ENCODE measurements at regions not wholly inside any gene's neighbourhood (a gene's known extent, or its start where the extent isn't known, plus 50 kb on each side); places are given as distances from the start of the nearest gene placed in this dataset.

DNA sequence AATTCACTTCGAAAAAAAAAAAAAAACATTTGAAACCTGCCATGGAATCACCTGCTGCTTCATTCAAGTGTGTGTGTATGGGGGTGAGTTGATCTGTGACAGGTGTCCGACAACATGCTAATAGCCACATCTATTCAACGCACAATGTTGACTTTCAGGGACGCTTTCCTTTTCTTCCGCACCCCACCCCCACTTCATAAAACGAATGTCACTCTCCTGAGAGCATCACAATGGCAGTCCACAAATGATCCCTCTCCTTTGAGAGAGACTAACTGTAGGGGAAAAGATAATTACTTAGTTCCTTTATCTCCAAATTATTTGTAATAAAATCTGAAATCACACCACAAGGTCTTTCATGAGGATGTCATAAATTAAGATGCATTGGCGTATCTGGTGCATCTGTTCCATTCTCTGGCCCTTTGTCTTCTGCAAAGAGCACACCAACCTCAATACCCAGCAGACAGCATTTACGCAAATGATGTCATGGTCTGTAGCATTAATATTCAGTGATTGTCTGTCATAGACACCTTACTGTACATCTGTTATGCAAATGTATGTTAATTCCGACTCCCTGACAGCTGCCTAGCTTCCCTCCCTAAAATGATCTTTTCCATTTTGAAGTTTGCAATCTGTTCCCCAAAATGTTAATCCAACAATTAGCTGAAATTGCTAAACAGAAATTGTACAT is 640.0 kb upstream of the BOD1L1 start:
- Mint-ChIP-seq H3K27ac (no peak overlapping the region), H3K27me3 (no peaks in the 10 kb centered on the region), H3K4me1 (ENCODE audit: low read depth) (peaks cover 24% of the 10 kb centered on the region), H3K9me3 (no peaks in the 10 kb centered on the region), H3K4me3 (no peak overlapping the region), H3K36me3 (ENCODE audit: low read depth) (no peaks in the 10 kb centered on the region)

DNA sequence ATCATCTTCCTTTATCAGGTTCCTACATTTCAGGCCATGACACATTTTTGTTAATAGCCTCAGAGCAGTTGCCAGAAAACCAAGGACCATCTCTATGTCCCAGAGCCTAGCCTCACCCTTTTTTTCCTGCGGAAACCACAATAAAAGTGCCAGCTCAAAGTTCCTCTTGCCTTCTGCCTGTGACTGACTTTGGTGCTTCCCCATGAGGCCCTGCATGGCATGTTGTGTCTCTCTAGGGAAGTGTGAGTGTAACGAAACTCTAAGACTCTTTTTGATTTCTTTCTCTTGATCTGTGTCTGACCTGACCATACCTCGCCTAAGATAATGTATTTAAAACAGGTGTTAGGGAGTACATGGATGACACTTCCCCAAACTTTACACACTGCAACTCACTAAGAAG is 642.3 kb upstream of the BOD1L1 start:
- no peaks in the 10 kb centered on the region for H3K9me3 Mint-ChIP-seq
- H3K4me1 Mint-ChIP-seq (ENCODE audit: low read depth), result peaks cover 25% of the 10 kb centered on the region
- no peaks in the 10 kb centered on the region for H3K36me3 Mint-ChIP-seq (ENCODE audit: low read depth)
- no peak overlapping the region for H3K27ac Mint-ChIP-seq
- H3K4me3 Mint-ChIP-seq, result no peak overlapping the region
- H3K27me3 Mint-ChIP-seq, result no peaks in the 10 kb centered on the region

DNA sequence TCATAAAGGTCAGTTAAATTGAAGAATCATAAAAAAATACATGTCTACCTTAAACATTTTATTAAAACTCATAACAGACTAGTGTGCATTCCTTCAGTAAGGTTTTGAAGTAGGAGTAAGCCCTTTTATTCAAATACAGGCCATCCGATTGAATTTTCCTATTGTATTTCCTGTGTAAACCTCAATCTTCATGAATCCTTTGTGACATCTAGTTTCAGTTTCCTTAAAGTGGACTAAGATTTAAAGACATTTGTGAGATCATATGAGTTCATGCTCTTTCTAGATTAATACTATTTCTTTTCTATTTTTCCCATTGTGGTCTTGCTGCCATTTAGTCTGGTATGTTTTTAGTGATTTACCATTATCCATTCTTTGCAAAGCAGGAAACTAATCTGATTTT is 644.7 kb upstream of the BOD1L1 start:
- H3K4me1 Mint-ChIP-seq (ENCODE audit: low read depth), result peaks cover 25% of the 10 kb centered on the region
- H3K27me3 Mint-ChIP-seq, result peaks cover 3% of the 10 kb centered on the region
- no peak overlapping the region for H3K27ac Mint-ChIP-seq
- H3K4me3 Mint-ChIP-seq, result no peak overlapping the region
- H3K9me3 Mint-ChIP-seq, result peaks cover 11% of the 10 kb centered on the region
- no peaks in the 10 kb centered on the region for H3K36me3 Mint-ChIP-seq (ENCODE audit: low read depth)

DNA sequence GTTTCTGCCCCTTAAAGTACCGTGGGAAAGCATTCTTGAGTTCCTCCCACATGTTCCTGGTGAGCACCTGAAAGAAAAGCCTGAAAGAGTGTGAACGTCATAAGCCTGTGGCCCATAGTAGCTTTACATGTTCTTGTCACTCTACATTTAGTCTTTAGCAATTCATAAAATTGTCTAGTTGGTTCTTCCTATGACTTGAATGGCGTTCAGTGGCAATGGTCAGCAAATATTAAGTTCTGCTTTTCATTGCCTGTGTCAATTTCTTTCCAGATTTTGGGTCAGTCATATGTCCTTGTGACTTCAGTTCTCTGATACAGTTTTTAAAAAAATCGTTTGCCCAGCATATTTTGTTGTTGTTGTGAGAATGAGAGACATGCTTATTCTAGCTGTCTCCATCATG is 650.0 kb upstream of the BOD1L1 start:
- H3K4me1 Mint-ChIP-seq (ENCODE audit: low read depth), result peaks cover under 1% of the 10 kb centered on the region
- peaks cover 11% of the 10 kb centered on the region for H3K9me3 Mint-ChIP-seq
- no peak overlapping the region for H3K27ac Mint-ChIP-seq
- H3K4me3 Mint-ChIP-seq, result no peak overlapping the region
- no peaks in the 10 kb centered on the region for H3K36me3 Mint-ChIP-seq (ENCODE audit: low read depth)
- peaks cover 3% of the 10 kb centered on the region for H3K27me3 Mint-ChIP-seq

DNA sequence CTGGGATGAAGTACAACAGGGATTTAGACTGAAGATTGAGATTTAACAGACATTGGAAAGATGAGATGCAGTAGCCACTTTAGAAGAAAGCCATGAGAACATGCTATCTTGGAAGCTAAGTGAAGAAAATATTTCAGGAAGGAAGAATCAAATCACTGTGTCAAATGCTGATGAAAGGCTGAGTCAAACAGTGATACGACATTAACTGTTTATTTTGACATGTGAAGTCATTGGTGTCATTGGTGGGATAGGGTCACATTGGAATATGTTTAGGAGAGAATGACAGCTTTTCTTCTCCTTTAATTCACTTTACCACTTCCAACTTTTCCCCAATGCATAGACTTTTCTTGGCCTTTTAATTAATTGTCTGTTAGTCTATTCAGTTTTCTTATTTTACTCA is 653.0 kb upstream of the BOD1L1 start:
- peaks cover 7% of the 10 kb centered on the region for H3K9me3 Mint-ChIP-seq
- peaks cover 3% of the 10 kb centered on the region for H3K27me3 Mint-ChIP-seq
- H3K4me3 Mint-ChIP-seq, result no peak overlapping the region
- H3K27ac Mint-ChIP-seq, result no peak overlapping the region
- no peaks in the 10 kb centered on the region for H3K36me3 Mint-ChIP-seq (ENCODE audit: low read depth)
- no peaks in the 10 kb centered on the region for H3K4me1 Mint-ChIP-seq (ENCODE audit: low read depth)

DNA sequence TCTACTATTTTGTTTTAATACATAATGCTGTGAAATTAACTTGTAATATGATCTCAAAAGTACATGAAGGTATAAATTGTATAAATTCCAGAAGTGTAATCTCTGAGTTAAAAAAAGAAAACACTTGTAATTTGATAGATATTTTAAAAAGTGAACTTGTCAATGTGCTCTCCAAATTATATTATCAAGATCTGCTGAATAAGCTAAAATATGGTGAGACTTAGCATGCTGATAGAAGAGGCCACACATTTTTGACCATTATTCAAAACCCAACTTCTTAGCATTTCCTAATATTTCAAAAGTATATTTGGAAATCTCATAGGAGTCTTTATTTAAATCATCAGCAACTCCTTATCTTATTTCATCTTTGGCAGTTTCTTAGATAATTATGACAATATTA is 657.1 kb upstream of the BOD1L1 start:
- Mint-ChIP-seq H3K27ac (no peak overlapping the region), H3K9me3 (peaks cover 12% of the 10 kb centered on the region), H3K27me3 (peaks cover 4% of the 10 kb centered on the region), H3K4me3 (no peak overlapping the region), H3K36me3 (ENCODE audit: low read depth) (no peaks in the 10 kb centered on the region), H3K4me1 (ENCODE audit: low read depth) (no peaks in the 10 kb centered on the region)

DNA sequence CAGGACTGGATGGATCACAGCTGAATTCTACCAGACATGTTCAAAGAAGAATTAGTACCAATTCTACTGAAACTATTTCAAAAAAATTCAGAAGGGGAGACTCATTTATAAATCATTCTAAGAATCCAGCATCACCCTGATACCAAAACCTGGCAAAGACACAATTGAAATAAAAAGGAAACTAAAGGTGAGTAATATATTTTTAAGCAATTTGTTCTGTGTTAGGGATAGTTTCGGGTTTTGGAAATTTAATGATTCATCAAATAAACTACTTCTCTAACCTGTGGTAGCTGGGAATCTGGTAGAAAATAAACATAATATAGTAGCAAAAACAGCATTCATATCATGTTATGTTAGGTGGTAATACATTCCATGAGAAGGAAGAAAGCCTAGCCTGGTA is 662.2 kb upstream of the BOD1L1 start:
- Mint-ChIP-seq H3K4me1 (ENCODE audit: low read depth) (no peaks in the 10 kb centered on the region), H3K27me3 (peaks cover 8% of the 10 kb centered on the region), H3K9me3 (peaks cover 12% of the 10 kb centered on the region), H3K36me3 (ENCODE audit: low read depth) (no peaks in the 10 kb centered on the region), H3K27ac (no peak overlapping the region), H3K4me3 (no peak overlapping the region)

DNA sequence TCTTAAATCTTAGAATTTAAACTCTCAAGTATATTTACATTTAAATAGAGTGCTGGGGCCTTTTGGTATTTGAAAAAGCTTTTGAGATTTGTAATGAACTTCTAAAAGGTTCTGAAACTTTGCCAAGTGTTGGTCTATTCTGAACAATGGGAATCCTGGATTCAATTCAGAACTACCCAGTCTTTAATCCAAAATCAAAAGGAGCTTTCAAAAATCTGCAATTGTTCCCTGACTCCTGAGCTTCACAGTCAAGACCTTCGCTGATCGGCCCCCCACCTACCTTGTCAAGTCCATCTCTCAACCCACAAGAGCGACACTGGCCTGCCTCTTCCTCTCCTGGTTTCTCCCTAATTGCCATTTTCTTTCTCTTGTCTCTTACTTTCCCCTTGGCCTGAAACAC is 666.1 kb upstream of the BOD1L1 start:
- H3K4me3 Mint-ChIP-seq, result no peak overlapping the region
- H3K4me1 Mint-ChIP-seq (ENCODE audit: low read depth), result no peaks in the 10 kb centered on the region
- H3K9me3 Mint-ChIP-seq, result peaks cover 6% of the 10 kb centered on the region
- peaks cover 7% of the 10 kb centered on the region for H3K27me3 Mint-ChIP-seq
- no peak overlapping the region for H3K27ac Mint-ChIP-seq
- H3K36me3 Mint-ChIP-seq (ENCODE audit: low read depth), result no peaks in the 10 kb centered on the region

DNA sequence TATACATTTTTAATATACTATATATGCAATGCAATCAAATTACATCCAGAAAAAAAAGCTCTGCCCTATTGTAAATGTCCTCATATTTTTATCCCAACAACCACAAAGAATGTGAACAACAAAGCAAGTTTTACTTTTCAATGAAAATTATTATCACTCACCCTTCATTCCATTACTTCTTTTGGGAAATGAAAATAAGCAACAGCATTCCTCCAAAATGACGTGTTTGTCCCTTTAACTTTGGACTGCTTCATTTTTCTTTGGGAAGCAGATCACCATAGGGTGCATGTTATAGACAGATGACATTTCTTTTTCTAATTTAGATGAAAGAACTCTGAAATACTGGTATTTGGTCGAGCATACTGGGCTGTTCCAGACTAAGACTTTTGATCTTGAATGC is 667.1 kb upstream of the BOD1L1 start:
- H3K9me3 Mint-ChIP-seq, result no peaks in the 10 kb centered on the region
- H3K4me1 Mint-ChIP-seq (ENCODE audit: low read depth), result no peaks in the 10 kb centered on the region
- H3K36me3 Mint-ChIP-seq (ENCODE audit: low read depth), result no peaks in the 10 kb centered on the region
- H3K27ac Mint-ChIP-seq, result no peak overlapping the region
- no peak overlapping the region for H3K4me3 Mint-ChIP-seq
- peaks cover 7% of the 10 kb centered on the region for H3K27me3 Mint-ChIP-seq

DNA sequence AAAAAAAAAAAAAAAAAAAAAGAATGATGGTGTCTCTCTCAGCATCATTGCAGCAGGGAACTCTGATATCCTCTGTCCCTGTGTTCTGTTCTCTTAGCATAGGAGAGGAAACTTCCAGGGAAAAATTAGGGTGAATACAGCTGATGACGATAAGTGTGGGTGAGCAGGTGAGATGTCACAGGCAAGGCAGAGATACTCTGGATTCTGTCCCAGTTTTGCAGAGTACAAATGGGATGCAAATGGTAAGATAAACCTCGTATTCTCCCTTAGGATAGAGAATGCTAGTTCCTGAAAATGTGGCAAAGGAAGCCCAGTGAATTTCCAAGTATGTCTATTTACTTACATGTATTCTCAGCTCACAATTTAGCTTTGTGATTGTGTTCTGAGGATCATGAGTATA is 671.6 kb upstream of the BOD1L1 start:
- Mint-ChIP-seq H3K27ac (no peak overlapping the region), H3K4me1 (ENCODE audit: low read depth) (no peaks in the 10 kb centered on the region), H3K36me3 (ENCODE audit: low read depth) (no peaks in the 10 kb centered on the region), H3K4me3 (no peak overlapping the region), H3K9me3 (no peaks in the 10 kb centered on the region), H3K27me3 (peaks cover 3% of the 10 kb centered on the region)

DNA sequence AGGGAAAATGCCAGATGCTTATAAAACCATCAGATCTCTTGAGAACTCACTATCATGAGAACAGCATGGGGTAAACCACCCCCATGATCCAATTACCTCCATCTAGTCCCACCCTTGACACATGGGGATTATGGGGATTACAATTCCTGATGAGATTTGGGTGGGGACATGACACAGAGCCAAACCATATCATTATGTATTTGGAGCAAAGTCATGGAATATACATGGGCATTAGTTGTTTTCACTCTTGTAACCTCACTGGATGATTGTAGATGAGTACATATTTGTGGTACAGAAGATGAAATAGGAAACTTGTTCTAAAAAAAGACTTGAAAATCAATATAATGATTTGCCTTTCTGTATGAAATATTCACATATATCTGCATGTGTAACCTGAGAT is 674.5 kb upstream of the BOD1L1 start:
- Mint-ChIP-seq H3K4me1 (ENCODE audit: low read depth) (no peaks in the 10 kb centered on the region), H3K36me3 (ENCODE audit: low read depth) (no peaks in the 10 kb centered on the region), H3K27me3 (no peaks in the 10 kb centered on the region), H3K27ac (no peak overlapping the region), H3K4me3 (no peak overlapping the region), H3K9me3 (peaks cover 4% of the 10 kb centered on the region)

DNA sequence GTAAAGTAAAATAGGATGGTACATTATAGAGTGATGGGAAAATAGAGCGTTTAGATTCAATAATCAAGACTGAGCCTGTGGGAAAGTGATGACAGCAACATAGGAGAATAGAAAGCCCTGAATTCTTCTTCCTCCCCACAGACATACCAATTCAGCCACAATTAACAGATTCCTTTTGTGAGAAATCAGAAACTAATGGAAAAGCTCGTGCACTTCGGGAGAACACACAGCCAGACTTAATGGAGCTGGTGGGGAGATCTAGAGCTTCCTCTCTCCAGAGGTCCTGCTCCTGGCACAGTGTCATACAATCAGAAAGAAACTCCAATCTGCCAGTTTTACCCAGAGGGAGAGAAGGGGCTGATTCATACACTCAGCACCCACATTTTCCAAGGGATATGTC is 676.3 kb upstream of the BOD1L1 start:
- no peaks in the 10 kb centered on the region for H3K36me3 Mint-ChIP-seq (ENCODE audit: low read depth)
- H3K27ac Mint-ChIP-seq, result no peak overlapping the region
- peaks cover 4% of the 10 kb centered on the region for H3K9me3 Mint-ChIP-seq
- no peaks in the 10 kb centered on the region for H3K4me1 Mint-ChIP-seq (ENCODE audit: low read depth)
- no peak overlapping the region for H3K4me3 Mint-ChIP-seq
- no peaks in the 10 kb centered on the region for H3K27me3 Mint-ChIP-seq

DNA sequence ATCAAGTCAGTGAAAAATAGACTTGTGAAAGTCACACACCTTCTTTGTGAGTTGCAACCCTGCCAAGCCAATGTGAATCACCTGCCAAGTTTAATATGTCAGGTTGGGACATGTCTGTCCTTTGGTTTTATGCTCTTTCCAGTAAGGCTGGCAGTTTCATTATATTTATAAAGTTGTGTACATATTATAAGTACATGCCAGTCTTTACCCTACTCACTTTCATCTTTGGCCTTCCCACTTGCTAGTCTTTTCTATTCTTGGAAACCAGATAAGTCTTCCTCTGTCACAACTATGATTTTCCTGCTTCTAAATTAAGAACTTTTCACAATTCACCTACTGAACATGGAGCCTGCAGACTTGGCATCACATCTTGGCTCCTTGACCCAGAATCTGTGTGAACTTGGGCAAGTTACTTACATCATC is 680.7 kb upstream of the BOD1L1 start:
- no peaks in the 10 kb centered on the region for H3K4me1 Mint-ChIP-seq (ENCODE audit: low read depth)
- H3K9me3 Mint-ChIP-seq, result peaks cover 8% of the 10 kb centered on the region
- H3K4me3 Mint-ChIP-seq, result no peak overlapping the region
- no peaks in the 10 kb centered on the region for H3K27me3 Mint-ChIP-seq
- no peak overlapping the region for H3K27ac Mint-ChIP-seq
- no peaks in the 10 kb centered on the region for H3K36me3 Mint-ChIP-seq (ENCODE audit: low read depth)

DNA sequence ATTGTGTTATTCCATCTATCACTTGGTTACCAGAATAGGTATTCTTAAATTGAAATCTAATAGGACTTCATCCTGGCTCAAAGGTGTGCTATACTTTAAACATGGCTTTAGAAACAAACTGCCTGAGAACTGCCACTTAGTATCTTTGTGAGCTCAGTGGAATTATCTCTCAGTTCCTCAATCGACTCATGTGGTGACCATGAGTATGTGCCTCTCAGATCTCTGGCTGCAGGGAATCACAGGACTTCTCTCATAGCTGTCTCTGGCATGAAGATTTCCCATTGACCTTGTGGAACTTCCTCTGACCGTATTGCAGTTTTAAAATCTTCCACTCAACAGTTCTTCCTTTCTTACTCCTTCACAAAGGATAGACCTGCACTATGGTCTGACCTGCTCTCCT is 681.9 kb upstream of the BOD1L1 start:
- Mint-ChIP-seq H3K27ac (no peak overlapping the region), H3K27me3 (no peaks in the 10 kb centered on the region), H3K4me3 (no peak overlapping the region), H3K9me3 (peaks cover 8% of the 10 kb centered on the region), H3K36me3 (ENCODE audit: low read depth) (no peaks in the 10 kb centered on the region), H3K4me1 (ENCODE audit: low read depth) (no peaks in the 10 kb centered on the region)

DNA sequence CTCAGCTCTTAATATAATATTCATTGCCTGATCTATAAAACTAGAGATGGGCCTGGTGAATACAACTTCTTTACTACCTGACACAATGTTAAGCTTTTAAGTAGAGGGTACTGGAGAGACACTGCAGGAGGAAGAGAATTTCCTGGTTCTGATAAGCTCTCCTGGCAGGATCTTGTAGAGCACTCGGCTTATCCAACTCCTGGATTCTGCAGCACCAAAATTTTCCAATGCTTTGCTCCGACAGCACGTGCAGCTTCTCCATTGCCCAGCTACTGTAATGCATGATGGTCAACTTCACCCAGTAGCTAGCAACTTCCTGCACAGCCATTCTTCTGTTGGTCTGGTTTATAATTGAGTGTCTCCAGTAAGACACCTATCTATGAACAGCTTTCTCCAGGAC is 686.2 kb upstream of the BOD1L1 start:
- H3K27ac Mint-ChIP-seq, result no peak overlapping the region

DNA sequence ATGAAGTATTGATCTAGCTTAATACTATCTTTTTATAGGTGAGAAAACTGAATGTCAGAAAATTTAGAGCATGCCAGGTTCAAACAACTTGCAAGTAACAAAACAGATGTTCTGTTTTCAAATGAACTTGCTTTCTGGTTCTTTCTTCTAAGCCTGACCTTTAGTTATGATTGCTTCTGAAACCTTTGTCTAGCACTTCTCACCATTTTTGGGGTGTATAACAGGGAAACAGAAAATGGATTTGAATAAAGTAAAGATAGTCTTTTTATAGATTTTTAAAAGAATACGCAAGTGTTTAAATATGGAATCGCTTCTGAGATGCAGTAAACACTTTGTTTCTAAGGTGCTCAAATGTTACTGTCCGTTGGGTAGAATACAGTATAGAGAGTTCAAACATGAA is 687.2 kb upstream of the CPEB2 start:
- Mint-ChIP-seq H3K4me1 (ENCODE audit: low read depth) (no peaks in the 10 kb centered on the region), H3K36me3 (ENCODE audit: low read depth) (no peaks in the 10 kb centered on the region), H3K27me3 (no peaks in the 10 kb centered on the region), H3K27ac (no peak overlapping the region), H3K4me3 (no peak overlapping the region), H3K9me3 (peaks cover 4% of the 10 kb centered on the region)

More for the DNA sequence above, 686.2 kb upstream of the BOD1L1 start:
- no peak overlapping the region for H3K4me3 Mint-ChIP-seq
- H3K9me3 Mint-ChIP-seq, result peaks cover 4% of the 10 kb centered on the region
- no peaks in the 10 kb centered on the region for H3K4me1 Mint-ChIP-seq (ENCODE audit: low read depth)
- H3K27me3 Mint-ChIP-seq, result no peaks in the 10 kb centered on the region
- H3K36me3 Mint-ChIP-seq (ENCODE audit: low read depth), result no peaks in the 10 kb centered on the region

Measured in stimulated activated naive CD8-positive, alpha-beta T cell treated with anti-CD3 and anti-CD28 coated beads, Interleukin-15, Interleukin-2, amounts not matched to agents 100 ng/mL and 50 ng/mL, for 24 hours (primary cell).